ENCODE measurements at regions not wholly inside any gene's neighbourhood (a gene's known extent, or its start where the extent isn't known, plus 50 kb on each side); places are given as distances from the start of the nearest gene placed in this dataset.

- no peak for DNase-seq (ENCODE audit: low spot score)
- TF ChIP-seq CTCF (IDR thresholded peaks at IDR 0.05; ENCODE audit: extremely low read depth, insufficient read depth, missing control alignments): no peak
- in situ Hi-C loops (cut with MboI; ENCODE audit: low pct_unique_long_range_greater_than_20kb, low sequenced_read_pairs, unreplicated experiment): no loop called here
Measured at GRCh38 chr10:108779501-108779900, 1143.8 kb downstream of the XPNPEP1 start.

- TF ChIP-seq CTCF (IDR thresholded peaks at IDR 0.05; ENCODE audit: extremely low read depth, insufficient read depth, missing control alignments): no peak
- DNase-seq (ENCODE audit: low spot score): no peak
- in situ Hi-C loops (cut with MboI; ENCODE audit: low pct_unique_long_range_greater_than_20kb, low sequenced_read_pairs, unreplicated experiment): no loop called here
Measured at GRCh38 chr10:108775911-108776475, 1147.3 kb downstream of the XPNPEP1 start.

- in situ Hi-C loops (cut with MboI; ENCODE audit: low pct_unique_long_range_greater_than_20kb, low sequenced_read_pairs, unreplicated experiment): no loop called here
- DNase-seq (ENCODE audit: low spot score): no peak
- TF ChIP-seq CTCF (IDR thresholded peaks at IDR 0.05; ENCODE audit: extremely low read depth, insufficient read depth, missing control alignments): no peak
Measured at GRCh38 chr10:108771106-108771505, 1152.2 kb downstream of the XPNPEP1 start.

GRCh38 chr10:108765794-108766193 lies 1157.5 kb downstream of the XPNPEP1 start:
- TF ChIP-seq CTCF (IDR thresholded peaks at IDR 0.05; ENCODE audit: extremely low read depth, insufficient read depth, missing control alignments): no peak
- in situ Hi-C loops (cut with MboI; ENCODE audit: low pct_unique_long_range_greater_than_20kb, low sequenced_read_pairs, unreplicated experiment): no loop called here
- DNase-seq (ENCODE audit: low spot score): no peak

- no peak for TF ChIP-seq CTCF (IDR thresholded peaks at IDR 0.05; ENCODE audit: extremely low read depth, insufficient read depth, missing control alignments)
- no peak for DNase-seq (ENCODE audit: low spot score)
- in situ Hi-C loops (cut with MboI; ENCODE audit: low pct_unique_long_range_greater_than_20kb, low sequenced_read_pairs, unreplicated experiment): no loop called here
Measured at GRCh38 chr10:108757946-108758345, 1165.4 kb downstream of the XPNPEP1 start.

GRCh38 chr10:108755646-108756045 lies 1167.7 kb downstream of the XPNPEP1 start:
- in situ Hi-C loops (cut with MboI; ENCODE audit: low pct_unique_long_range_greater_than_20kb, low sequenced_read_pairs, unreplicated experiment): no loop called here
- no peak for TF ChIP-seq CTCF (IDR thresholded peaks at IDR 0.05; ENCODE audit: extremely low read depth, insufficient read depth, missing control alignments)
- no peak for DNase-seq (ENCODE audit: low spot score)

- DNase-seq (ENCODE audit: low spot score): no peak
- in situ Hi-C loops (cut with MboI; ENCODE audit: low pct_unique_long_range_greater_than_20kb, low sequenced_read_pairs, unreplicated experiment): no loop called here
- TF ChIP-seq CTCF (IDR thresholded peaks at IDR 0.05; ENCODE audit: extremely low read depth, insufficient read depth, missing control alignments): no peak
Measured at GRCh38 chr10:108753326-108753725, 1170.0 kb downstream of the XPNPEP1 start.
